Neural cell (in vitro differentiated cells): ENCODE measurements at regions not wholly inside any gene's neighbourhood (a gene's known extent, or its start where the extent isn't known, plus 50 kb on each side); places are given as distances from the start of the nearest gene placed in this dataset.

ENCODE experiments used
- H2AFZ ChIP-seq: fragments of 200-600, 300-800 bp; sonication (generic), shearing (Covaris generic); 2 replicates; pipeline ENCODE4 v1.6.0; 2014; ENCODE audit warnings: low read depth, mild to moderate bottlenecking, antibody characterized with exemption, low read length, moderate library complexity
- H3F3A ChIP-seq: fragments of 200-600 bp; shearing (Covaris generic); 2 replicates; pipeline ENCODE4 v1.6.1; 2016; ENCODE audit warnings: mild to moderate bottlenecking, moderate library complexity, mixed read lengths, antibody characterized with exemption, low read length; ENCODE audit not compliant: insufficient read depth, poor library complexity, severe bottlenecking
- H3K27ac ChIP-seq: fragments of 200-600, 300-800 bp; sonication (generic), shearing (Covaris generic); 2 replicates; pipeline ENCODE4 v1.5.1; 2014; ENCODE audit warnings: mild to moderate bottlenecking, low read length, moderate library complexity
- H3K27me3 ChIP-seq: fragments of 300-800, 200-600 bp; sonication (generic), shearing (Covaris generic); 2 replicates; pipeline ENCODE4 v1.6.0; 2014; ENCODE audit warnings: mild to moderate bottlenecking, low read depth, low read length, moderate library complexity; ENCODE audit not compliant: insufficient read depth
- H3K36me3 ChIP-seq: fragments of 300-800, 200-600 bp; sonication (generic), shearing (Covaris generic); 2 replicates; pipeline ENCODE4 v1.5.1; 2014; ENCODE audit warnings: mild to moderate bottlenecking, antibody characterized with exemption, low read length, moderate library complexity; ENCODE audit not compliant: insufficient read depth
- H3K4me2 ChIP-seq: fragments of 300-800, 200-600 bp; sonication (generic), shearing (Covaris generic); 2 replicates; pipeline ENCODE4 v1.6.0; 2014; ENCODE audit warnings: mild to moderate bottlenecking, low read length
- H3K4me3 ChIP-seq: fragments of 300-800, 200-600 bp; sonication (generic), shearing (Covaris generic); 2 replicates; pipeline ENCODE4 v1.5.1; 2014; ENCODE audit warnings: mild to moderate bottlenecking, low read length, moderate library complexity
- H3K79me2 ChIP-seq: fragments of 200-600 bp; shearing (Covaris generic); replicated peaks from 2 replicates; pipeline ENCODE4 v1.6.0; 2014; ENCODE audit warnings: mild to moderate bottlenecking, low read length, moderate library complexity; ENCODE audit not compliant: insufficient read depth
- H3K9ac ChIP-seq: fragments of 300-800, 200-600 bp; sonication (generic), shearing (Covaris generic); 2 replicates; pipeline ENCODE4 v1.6.1; 2016; ENCODE audit warnings: mild to moderate bottlenecking, low read length, mixed read lengths
- H3K9me2 ChIP-seq: fragments of 200-600 bp; shearing (Covaris generic); 2 replicates; pipeline ENCODE4 v1.6.1; 2016; ENCODE audit warnings: mild to moderate bottlenecking, low read length, mixed read lengths; ENCODE audit not compliant: insufficient read depth
- H3K9me3 ChIP-seq: fragments of 200-600, 300-800 bp; sonication (generic), shearing (Covaris generic); 2 replicates; pipeline ENCODE4 v1.6.1; 2016; ENCODE audit warnings: mild to moderate bottlenecking, mixed run types, low read length, moderate library complexity, mixed read lengths
- H4K20me1 ChIP-seq: fragments of 200-600 bp; shearing (Covaris generic); 2 replicates; pipeline ENCODE4 v1.6.1; 2016; ENCODE audit warnings: mild to moderate bottlenecking, mixed run types; ENCODE audit not compliant: insufficient read depth
- EP300 ChIP-seq: fragments of 450-650 bp; conservative IDR thresholded peaks from 2 replicates; pipeline ENCODE4 v1.6.1; 2014; ENCODE audit warnings: antibody characterized with exemption, mild to moderate bottlenecking, moderate library complexity; ENCODE audit not compliant: poor library complexity, severe bottlenecking
- EZH2 ChIP-seq: fragments of 200-600, 300-800 bp; shearing (Covaris generic), sonication (generic); IDR thresholded peaks from 2 replicates; pipeline ENCODE4 v1.6.1; 2014; ENCODE audit warnings: antibody characterized with exemption, low read length, borderline replicate concordance, mild to moderate bottlenecking; ENCODE audit not compliant: insufficient read depth, poor library complexity, severe bottlenecking
- MXI1 ChIP-seq: fragments of 450-650 bp; conservative IDR thresholded peaks from 2 replicates; pipeline ENCODE4 v1.6.1; 2014; ENCODE audit warnings: antibody characterized with exemption, mild to moderate bottlenecking; ENCODE audit not compliant: poor library complexity, severe bottlenecking
- POLR2AphosphoS5 ChIP-seq: IDR thresholded peaks from 2 replicates; pipeline ENCODE4 v1.6.1; 2012
- RAD21 ChIP-seq: fragments of 450-650 bp; conservative IDR thresholded peaks from 2 replicates; pipeline ENCODE4 v1.6.1; 2014; ENCODE audit warnings: antibody characterized with exemption, mild to moderate bottlenecking, moderate library complexity
- REST ChIP-seq: IDR thresholded peaks from 2 replicates; pipeline ENCODE4 v1.6.1; 2012; ENCODE audit warnings: borderline replicate concordance
- SMC3 ChIP-seq: fragments of 450-650 bp; conservative IDR thresholded peaks from 2 replicates; pipeline ENCODE4 v1.6.1; 2014; ENCODE audit warnings: antibody characterized with exemption, mild to moderate bottlenecking, moderate library complexity; ENCODE audit not compliant: poor library complexity
- TAF1 ChIP-seq: IDR thresholded peaks from 2 replicates; pipeline ENCODE4 v1.6.1; 2012; ENCODE audit warnings: low read depth
- TF ChIP-seq, protein P1 (sequence below): fragments of 450-650 bp; IDR thresholded peaks from 2 replicates; pipeline ENCODE4 v1.5.1; 2014; ENCODE audit warnings: antibody characterized with exemption, mild to moderate bottlenecking, moderate library complexity; ENCODE audit not compliant: poor library complexity, severe bottlenecking

DNA sequence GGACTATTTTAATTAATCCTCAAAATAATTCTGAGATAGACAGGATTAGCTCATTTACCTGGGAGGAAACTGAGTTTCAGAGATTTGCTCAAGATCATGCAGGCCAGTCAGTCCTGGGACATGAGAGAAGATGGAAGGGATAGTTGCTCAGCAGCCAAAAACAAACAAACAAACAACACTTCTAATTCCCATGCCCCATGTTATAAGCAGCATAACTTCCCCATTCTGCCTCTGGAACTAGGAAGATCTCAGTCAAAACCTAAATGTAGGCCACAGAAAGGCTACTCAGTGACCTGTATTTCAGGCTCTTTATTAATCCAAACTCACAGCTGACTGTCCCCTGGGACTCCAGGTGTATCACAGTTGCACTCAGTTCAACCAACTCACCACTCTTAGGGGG lies 489.2 kb upstream of the NBEA start:
- Histone ChIP-seq H3K27ac (no peak overlapping the region), H3F3A (no peaks in the 10 kb centered on the region), H3K4me2 (no peak overlapping the region), H3K9me2 (no peaks in the 10 kb centered on the region), H3K27me3 (no peaks in the 10 kb centered on the region), H3K4me3 (no peak overlapping the region), H3K36me3 (no peaks in the 10 kb centered on the region), H3K9ac (no peak overlapping the region), H4K20me1 (no peaks in the 10 kb centered on the region), H3K9me3 (no peaks in the 10 kb centered on the region), H3K79me2 (no peaks in the 10 kb centered on the region), H2AFZ (no peak overlapping the region)
- TF ChIP-seq MXI1 (no peak), EZH2 (no peak), RAD21 (no peak), EP300 (no peak), REST (no peak), SMC3 (no peak), TAF1 (no peak), POLR2AphosphoS5 (no peak)
- TF ChIP-seq, protein P1, sequence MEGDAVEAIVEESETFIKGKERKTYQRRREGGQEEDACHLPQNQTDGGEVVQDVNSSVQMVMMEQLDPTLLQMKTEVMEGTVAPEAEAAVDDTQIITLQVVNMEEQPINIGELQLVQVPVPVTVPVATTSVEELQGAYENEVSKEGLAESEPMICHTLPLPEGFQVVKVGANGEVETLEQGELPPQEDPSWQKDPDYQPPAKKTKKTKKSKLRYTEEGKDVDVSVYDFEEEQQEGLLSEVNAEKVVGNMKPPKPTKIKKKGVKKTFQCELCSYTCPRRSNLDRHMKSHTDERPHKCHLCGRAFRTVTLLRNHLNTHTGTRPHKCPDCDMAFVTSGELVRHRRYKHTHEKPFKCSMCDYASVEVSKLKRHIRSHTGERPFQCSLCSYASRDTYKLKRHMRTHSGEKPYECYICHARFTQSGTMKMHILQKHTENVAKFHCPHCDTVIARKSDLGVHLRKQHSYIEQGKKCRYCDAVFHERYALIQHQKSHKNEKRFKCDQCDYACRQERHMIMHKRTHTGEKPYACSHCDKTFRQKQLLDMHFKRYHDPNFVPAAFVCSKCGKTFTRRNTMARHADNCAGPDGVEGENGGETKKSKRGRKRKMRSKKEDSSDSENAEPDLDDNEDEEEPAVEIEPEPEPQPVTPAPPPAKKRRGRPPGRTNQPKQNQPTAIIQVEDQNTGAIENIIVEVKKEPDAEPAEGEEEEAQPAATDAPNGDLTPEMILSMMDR, result no peak

DNA sequence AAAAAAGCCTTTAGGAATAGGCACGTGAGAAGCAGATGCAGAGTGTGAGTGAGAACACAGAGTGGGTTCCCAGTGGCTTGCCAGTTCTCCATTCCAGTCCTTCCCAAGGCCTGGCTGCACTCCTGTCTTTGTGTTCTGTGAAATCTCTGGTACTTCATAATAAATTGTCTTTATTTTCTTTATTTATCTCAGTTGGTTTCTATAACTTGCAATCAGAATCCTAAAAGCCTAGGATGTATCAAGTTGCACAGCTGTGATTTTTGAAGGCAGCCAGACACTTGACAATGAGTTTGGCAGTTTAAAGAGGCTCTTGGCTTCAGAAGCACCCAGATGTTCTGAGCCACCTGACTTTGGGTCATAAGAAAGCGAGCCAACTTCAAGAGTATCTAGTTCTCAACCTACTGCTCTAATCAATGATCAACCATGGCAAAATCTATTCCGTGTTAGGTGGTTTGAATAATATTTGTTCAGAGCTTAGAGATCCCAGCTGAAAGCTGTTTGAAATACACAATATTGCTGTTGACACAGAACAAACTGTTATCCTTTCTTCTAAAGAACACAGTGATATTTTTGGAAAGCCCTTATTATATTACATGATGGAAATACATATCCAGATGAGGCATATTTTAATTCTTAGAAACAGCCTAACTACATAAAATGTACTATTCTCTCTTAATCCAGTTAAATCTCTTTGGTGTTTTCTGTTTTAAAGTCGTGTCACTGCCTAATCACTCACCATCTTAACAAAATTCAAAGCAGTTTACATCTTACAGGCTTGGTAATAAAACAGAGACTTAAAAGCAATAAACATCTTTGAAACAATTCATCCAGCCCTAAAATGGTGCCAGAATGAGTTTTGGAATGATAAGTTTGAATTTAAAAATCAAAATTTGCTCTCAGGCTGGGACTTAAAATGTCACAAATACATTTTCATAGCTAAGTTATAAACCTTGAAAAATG lies 483.0 kb upstream of the NBEA start:
- H3K9ac ChIP-seq, result no peak overlapping the region
- no peaks in the 10 kb centered on the region for H4K20me1 ChIP-seq
- no peak overlapping the region for H3K27ac ChIP-seq
- TF ChIP-seq SMC3 (no peak), TAF1 (no peak), POLR2AphosphoS5 (no peak), EZH2 (no peak), RAD21 (no peak), MXI1 (no peak), EP300 (no peak), REST (no peak)
- TF ChIP-seq, protein P1, result no peak
- H3K4me3 ChIP-seq, result no peak overlapping the region
- H3F3A ChIP-seq, result no peaks in the 10 kb centered on the region
- no peak overlapping the region for H3K4me2 ChIP-seq
- H2AFZ ChIP-seq, result no peak overlapping the region
- H3K9me3 ChIP-seq, result no peaks in the 10 kb centered on the region
- H3K9me2 ChIP-seq, result no peaks in the 10 kb centered on the region
- H3K27me3 ChIP-seq, result no peaks in the 10 kb centered on the region
- H3K36me3 ChIP-seq, result no peaks in the 10 kb centered on the region
- H3K79me2 ChIP-seq, result no peaks in the 10 kb centered on the region
